HEK293 (cell line): ENCODE measurements at regions not wholly inside any gene's neighbourhood (a gene's known extent, or its start where the extent isn't known, plus 50 kb on each side); places are given as distances from the start of the nearest gene placed in this dataset.

ENCODE experiments used
- CTCF ChIA-PET: fragments of 350-600 bp; formaldehyde crosslinking; extraction: SDS; loops from one replicate; lab custom pipeline; 2021; ENCODE audit warnings: antibody characterized with exemption; lab: Yijun Ruan, JAX
- POLR2A ChIA-PET: fragments of 300-600 bp; formaldehyde crosslinking; extraction: SDS; loops from one replicate; lab custom pipeline; 2020; ENCODE audit warnings: antibody characterized with exemption, inconsistent platforms; lab: Yijun Ruan, JAX
- H3K27ac ChIP-seq: fragments of 200-500 bp; sonication (Bioruptor generic); 2 replicates; pipeline ENCODE4 v1.5.1; 2014; ENCODE audit warnings: low read depth, low read length, control low read depth, inconsistent platforms; ENCODE audit errors: extremely low read depth
- H3K36me3 ChIP-seq, 2 experiments: fragments of 200-500 bp in 1 of 2; sonication (Bioruptor generic) in 1 of 2; 1 replicate in 1 of 2; 2 replicates in 1 of 2; pipeline ENCODE4 v1.5.1; 2014 to 2017; ENCODE audit warnings: inconsistent platforms in 2 of 2, low read length in 2 of 2; ENCODE audit not compliant: control insufficient read depth in 2 of 2, insufficient read depth in 1 of 2
- H3K4me1 ChIP-seq: fragments of 200-500 bp; sonication (Bioruptor generic); 2 replicates; pipeline ENCODE4 v1.5.1; 2014; ENCODE audit warnings: mild to moderate bottlenecking, low read length, inconsistent platforms; ENCODE audit not compliant: control insufficient read depth, insufficient read depth
- H3K4me3 ChIP-seq: 2 replicates; pipeline ENCODE4 v1.5.1; 2011; ENCODE audit warnings: low read depth, mild to moderate bottlenecking, control low read depth, low read length, moderate library complexity
- H3K9me3 ChIP-seq: fragments of 200-500 bp; sonication (Bioruptor generic); 2 replicates; pipeline ENCODE4 v1.5.1; 2014; ENCODE audit warnings: low read depth, low read length, inconsistent platforms; ENCODE audit not compliant: control insufficient read depth, insufficient read depth
- BCL6B ChIP-seq: fragments of 450-650 bp; formaldehyde crosslinking; IDR thresholded peaks from 2 replicates; pipeline ENCODE4 v1.5.1; 2017; ENCODE audit warnings: missing biosample characterization, missing genetic modification characterization
- GLI4 ChIP-seq: fragments of 450-650 bp; formaldehyde crosslinking; IDR thresholded peaks from 2 replicates; pipeline ENCODE4 v1.5.1; 2016; ENCODE audit warnings: missing biosample characterization, missing genetic modification characterization
- KLF16 ChIP-seq: fragments of 450-650 bp; formaldehyde crosslinking; IDR thresholded peaks from 2 replicates; pipeline ENCODE4 v1.5.1; 2017; ENCODE audit warnings: missing biosample characterization, missing genetic modification characterization
- KLF8 ChIP-seq: fragments of 450-650 bp; formaldehyde crosslinking; IDR thresholded peaks from 2 replicates; pipeline ENCODE4 v1.5.1; 2016; ENCODE audit warnings: missing biosample characterization, missing genetic modification characterization
- REST ChIP-seq: fragments of 450-650 bp; formaldehyde crosslinking; IDR thresholded peaks from 2 replicates; pipeline ENCODE4 v1.5.1; 2016; ENCODE audit warnings: missing biosample characterization, missing genetic modification characterization
- YY2 ChIP-seq: fragments of 450-650 bp; formaldehyde crosslinking; IDR thresholded peaks from 2 replicates; pipeline ENCODE4 v1.5.1; 2016; ENCODE audit warnings: missing biosample characterization, missing genetic modification characterization
- ZBTB11 ChIP-seq: fragments of 450-650 bp; formaldehyde crosslinking; conservative IDR thresholded peaks from 2 replicates; pipeline ENCODE4 v1.5.1; 2016; ENCODE audit warnings: low read depth, missing biosample characterization, missing genetic modification characterization
- ZBTB17 ChIP-seq: fragments of 450-650 bp; formaldehyde crosslinking; IDR thresholded peaks from 2 replicates; pipeline ENCODE4 v1.5.1; 2016; ENCODE audit warnings: missing biosample characterization, missing genetic modification characterization
- ZFP69B ChIP-seq: fragments of 450-650 bp; formaldehyde crosslinking; IDR thresholded peaks from 2 replicates; pipeline ENCODE4 v1.5.1; 2016; ENCODE audit warnings: missing biosample characterization, missing genetic modification characterization
- ZNF16 ChIP-seq: fragments of 450-650 bp; formaldehyde crosslinking; IDR thresholded peaks from 2 replicates; pipeline ENCODE4 v1.5.1; 2016; ENCODE audit warnings: low read depth, missing biosample characterization, missing genetic modification characterization
- ZNF202 ChIP-seq: fragments of 450-650 bp; formaldehyde crosslinking; IDR thresholded peaks from 2 replicates; pipeline ENCODE4 v1.5.1; 2016; ENCODE audit warnings: missing biosample characterization, missing genetic modification characterization, borderline replicate concordance
- ZNF24 ChIP-seq: fragments of 450-650 bp; formaldehyde crosslinking; IDR thresholded peaks from 2 replicates; pipeline ENCODE4 v1.5.1; 2016; ENCODE audit warnings: missing biosample characterization, missing genetic modification characterization
- ZNF26 ChIP-seq: fragments of 450-650 bp; formaldehyde crosslinking; IDR thresholded peaks from 2 replicates; pipeline ENCODE4 v1.5.1; 2016; ENCODE audit warnings: missing biosample characterization, missing genetic modification characterization
- ZNF354C ChIP-seq: fragments of 450-650 bp; formaldehyde crosslinking; IDR thresholded peaks from 2 replicates; pipeline ENCODE4 v1.5.1; 2016; ENCODE audit warnings: missing biosample characterization, missing genetic modification characterization, low read depth, borderline replicate concordance
- ZNF362 ChIP-seq: fragments of 450-650 bp; formaldehyde crosslinking; IDR thresholded peaks from 2 replicates; pipeline ENCODE4 v1.5.1; 2016; ENCODE audit warnings: missing biosample characterization, missing genetic modification characterization
- ZNF530 ChIP-seq: fragments of 450-650 bp; formaldehyde crosslinking; IDR thresholded peaks from 2 replicates; pipeline ENCODE4 v1.5.1; 2016; ENCODE audit warnings: low read depth, missing biosample characterization, missing genetic modification characterization
- ZNF585B ChIP-seq: fragments of 450-650 bp; formaldehyde crosslinking; IDR thresholded peaks from 2 replicates; pipeline ENCODE4 v1.5.1; 2016; ENCODE audit warnings: missing biosample characterization, missing genetic modification characterization
- ZNF629 ChIP-seq: fragments of 450-650 bp; formaldehyde crosslinking; IDR thresholded peaks from 2 replicates; pipeline ENCODE4 v1.5.1; 2017; ENCODE audit warnings: missing biosample characterization, missing genetic modification characterization
- ZNF654 ChIP-seq: fragments of 450-650 bp; formaldehyde crosslinking; IDR thresholded peaks from 2 replicates; pipeline ENCODE4 v1.5.1; 2016; ENCODE audit warnings: low read depth, missing biosample characterization, missing genetic modification characterization
- ZNF660 ChIP-seq: fragments of 450-650 bp; IDR thresholded peaks from 2 replicates; pipeline ENCODE4 v1.5.1; 2018; ENCODE audit warnings: missing biosample characterization, mild to moderate bottlenecking, missing genetic modification characterization
- ZNF707 ChIP-seq: fragments of 450-650 bp; formaldehyde crosslinking; IDR thresholded peaks from 2 replicates; pipeline ENCODE4 v1.5.1; 2016; ENCODE audit warnings: missing biosample characterization, missing genetic modification characterization
- ZNF768 ChIP-seq: fragments of 450-650 bp; formaldehyde crosslinking; IDR thresholded peaks from 2 replicates; pipeline ENCODE4 v1.5.1; 2018; ENCODE audit warnings: missing biosample characterization, mild to moderate bottlenecking, missing genetic modification characterization
- ZXDB ChIP-seq: fragments of 450-650 bp; formaldehyde crosslinking; IDR thresholded peaks from 2 replicates; pipeline ENCODE4 v1.5.1; 2016; ENCODE audit warnings: missing biosample characterization, missing genetic modification characterization

- TF ChIP-seq ZNF660 (tag by site-specific recombination) (no peak), ZNF629 (tag by site-specific recombination) (no peak), REST (tag by site-specific recombination) (no peak), ZNF707 (tag by site-specific recombination) (no peak), ZFP69B (tag by site-specific recombination) (no peak), ZNF585B (tag by site-specific recombination) (no peak), ZNF530 (tag by site-specific recombination) (no peak)
- H3K36me3 ChIP-seq = no peaks in the 10 kb centered on the region
- H3K4me1 ChIP-seq = no peaks in the 10 kb centered on the region
- no peak overlapping the region for H3K4me3 ChIP-seq
- POLR2A ChIA-PET = no interaction called here
- CTCF ChIA-PET = no interaction called here
- H3K9me3 ChIP-seq = no peaks in the 10 kb centered on the region; the same call in 1 of the 2 replicates
- no peak overlapping the region for H3K27ac ChIP-seq
Observed at GRCh38 chr15:94780166-94780565, 548.8 kb downstream of the MCTP2 start.

GRCh38 chr15:94785091-94785490, 553.7 kb downstream of the MCTP2 start:
- no peaks in the 10 kb centered on the region; the same call in 1 of the 2 replicates for H3K9me3 ChIP-seq
- no peak for TF ChIP-seq ZNF354C (tag by site-specific recombination)
- TF ChIP-seq KLF16 = no peak
- no peak for TF ChIP-seq ZXDB (tag by site-specific recombination)
- TF ChIP-seq YY2 = no peak
- TF ChIP-seq ZNF768 = no peak
- TF ChIP-seq ZNF202 (tag by site-specific recombination) = no peak
- TF ChIP-seq ZBTB17 (tag by site-specific recombination) = no peak
- no peak for TF ChIP-seq ZBTB11 (tag by site-specific recombination)
- H3K36me3 ChIP-seq = no peaks in the 10 kb centered on the region
- no peaks in the 10 kb centered on the region for H3K4me1 ChIP-seq
- ChIA-PET CTCF (no interaction called here), POLR2A (no interaction called here)
- H3K27ac ChIP-seq = no peak overlapping the region
- no peak overlapping the region for H3K4me3 ChIP-seq

GRCh38 chr15:94791008-94791407, 559.6 kb downstream of the MCTP2 start:
- Histone ChIP-seq H3K27ac (no peak overlapping the region), H3K4me3 (no peak overlapping the region), H3K9me3 (no peaks in the 10 kb centered on the region), H3K36me3 (no peaks in the 10 kb centered on the region), H3K4me1 (no peaks in the 10 kb centered on the region)
- ChIA-PET POLR2A (no interaction called here), CTCF (no interaction called here)
- TF ChIP-seq ZNF654 (tag by site-specific recombination) (no peak), ZNF24 (tag by site-specific recombination) (no peak), BCL6B (no peak), GLI4 (tag by site-specific recombination) (no peak), ZNF26 (tag by site-specific recombination) (no peak), ZNF629 (tag by site-specific recombination) (no peak), KLF8 (no peak), ZNF362 (tag by site-specific recombination) (no peak), ZNF16 (tag by site-specific recombination) (no peak)
